SU-DHL-6 (cell line): ENCODE measurements at regions not wholly inside any gene's neighbourhood (a gene's known extent, or its start where the extent isn't known, plus 50 kb on each side); places are given as distances from the start of the nearest gene placed in this dataset.

Source experiments
- CTCF ChIP-seq: fragments of 200-600 bp; sonication (generic); IDR thresholded peaks from one replicate; pipeline ENCODE4 v1.5.1; 2017; ENCODE audit warnings: antibody characterized with exemption, mild to moderate bottlenecking, low read length, moderate library complexity; ENCODE audit not compliant: insufficient read depth, poor library complexity, severe bottlenecking
- EZH2phosphoT487 ChIP-seq: fragments of 200-600 bp; sonication (generic), shearing (Covaris generic); conservative IDR thresholded peaks from 2 replicates; pipeline ENCODE4 v1.6.1; 2018; ENCODE audit warnings: mild to moderate bottlenecking, antibody characterized with exemption, low read length, moderate library complexity, mixed read lengths

GRCh38 chr1:62941780-62942179 lies 157.8 kb downstream of the ATG4C start:
- TF ChIP-seq CTCF (no peak), EZH2phosphoT487 (no peak)
